Nephron (organoid): ENCODE measurements at regions not wholly inside any gene's neighbourhood (a gene's known extent, or its start where the extent isn't known, plus 50 kb on each side); places are given as distances from the start of the nearest gene placed in this dataset.

Source experiments
- H3K27ac Mint-ChIP-seq, 3 experiments: 2 replicates each; pipeline ENCODE4 v1.8.0; 2020; ENCODE audit warnings: mixed read lengths in 3 of 3, mild to moderate bottlenecking in 2 of 3, moderate library complexity in 1 of 3
- H3K27me3 Mint-ChIP-seq: 2 replicates; pipeline ENCODE4 v1.8.0; 2021; ENCODE audit warnings: low read depth, mild to moderate bottlenecking, moderate library complexity, mixed read lengths
- H3K36me3 Mint-ChIP-seq: 2 replicates; pipeline ENCODE4 v1.8.0; 2020; ENCODE audit warnings: low read depth, mixed read lengths
- H3K4me1 Mint-ChIP-seq: 2 replicates; pipeline ENCODE4 v1.8.0; 2020; ENCODE audit warnings: mixed read lengths
- H3K4me3 Mint-ChIP-seq, 3 experiments: 2 replicates each; pipeline ENCODE4 v1.8.0; 2020; ENCODE audit warnings: mild to moderate bottlenecking in 3 of 3, mixed read lengths in 3 of 3, moderate library complexity in 2 of 3
- H3K9me3 Mint-ChIP-seq: 2 replicates; pipeline ENCODE4 v1.8.0; 2020; ENCODE audit warnings: mixed read lengths
- CTCF ChIP-seq, 3 experiments: fragments of 200-600 bp; sonication (generic); IDR thresholded peaks; one replicate each; pipeline ENCODE4 v1.5.0; 2021; ENCODE audit warnings: antibody characterized with exemption in 3 of 3; ENCODE audit not compliant: unreplicated experiment in 3 of 3

GRCh38 chr10:57300718-57301117 lies 939.7 kb upstream of the ZWINT start:
- no peaks in the 10 kb centered on the region for H3K9me3 Mint-ChIP-seq
- no peak overlapping the region for H3K27ac Mint-ChIP-seq
- H3K4me1 Mint-ChIP-seq, result no peaks in the 10 kb centered on the region
- no peak overlapping the region for H3K4me3 Mint-ChIP-seq
- no peaks in the 10 kb centered on the region for H3K36me3 Mint-ChIP-seq
- no peak for TF ChIP-seq CTCF (IDR thresholded peaks at IDR 0.05; ENCODE audit: unreplicated experiment in 3 of 3)
- no peaks in the 10 kb centered on the region for H3K27me3 Mint-ChIP-seq

GRCh38 chr10:57294698-57295097 lies 933.6 kb upstream of the ZWINT start:
- H3K27me3 Mint-ChIP-seq, result no peaks in the 10 kb centered on the region
- no peaks in the 10 kb centered on the region for H3K36me3 Mint-ChIP-seq
- H3K4me3 Mint-ChIP-seq, result no peak overlapping the region
- H3K9me3 Mint-ChIP-seq, result no peaks in the 10 kb centered on the region
- H3K4me1 Mint-ChIP-seq, result no peaks in the 10 kb centered on the region
- TF ChIP-seq CTCF (IDR thresholded peaks at IDR 0.05; ENCODE audit: unreplicated experiment in 3 of 3), result no peak
- H3K27ac Mint-ChIP-seq, result no peak overlapping the region

- no peaks in the 10 kb centered on the region for H3K36me3 Mint-ChIP-seq
- H3K4me1 Mint-ChIP-seq, result no peaks in the 10 kb centered on the region
- no peak overlapping the region for H3K4me3 Mint-ChIP-seq
- no peaks in the 10 kb centered on the region for H3K27me3 Mint-ChIP-seq
- no peak overlapping the region for H3K27ac Mint-ChIP-seq
- no peaks in the 10 kb centered on the region for H3K9me3 Mint-ChIP-seq
- no peak for TF ChIP-seq CTCF (IDR thresholded peaks at IDR 0.05; ENCODE audit: unreplicated experiment in 3 of 3)
These were observed 927.7 kb upstream of the ZWINT start for GRCh38 chr10:57288754-57289153.

GRCh38 chr10:57262892-57263291 lies 901.8 kb upstream of the ZWINT start:
- Mint-ChIP-seq H3K27me3 (no peaks in the 10 kb centered on the region), H3K27ac (no peak overlapping the region), H3K4me3 (no peak overlapping the region), H3K9me3 (no peaks in the 10 kb centered on the region), H3K4me1 (no peaks in the 10 kb centered on the region), H3K36me3 (no peaks in the 10 kb centered on the region)
- no peak for TF ChIP-seq CTCF (IDR thresholded peaks at IDR 0.05; ENCODE audit: unreplicated experiment in 3 of 3)

- H3K4me1 Mint-ChIP-seq, result no peaks in the 10 kb centered on the region
- no peaks in the 10 kb centered on the region for H3K27me3 Mint-ChIP-seq
- H3K9me3 Mint-ChIP-seq, result no peaks in the 10 kb centered on the region
- H3K27ac Mint-ChIP-seq, result no peak overlapping the region
- no peaks in the 10 kb centered on the region for H3K36me3 Mint-ChIP-seq
- TF ChIP-seq CTCF (IDR thresholded peaks at IDR 0.05; ENCODE audit: unreplicated experiment in 3 of 3), result no peak
- no peak overlapping the region for H3K4me3 Mint-ChIP-seq
These were observed 899.1 kb upstream of the ZWINT start for GRCh38 chr10:57260175-57260574.

- H3K9me3 Mint-ChIP-seq, result no peaks in the 10 kb centered on the region
- no peaks in the 10 kb centered on the region for H3K4me1 Mint-ChIP-seq
- H3K27ac Mint-ChIP-seq, result no peak overlapping the region
- no peaks in the 10 kb centered on the region for H3K27me3 Mint-ChIP-seq
- no peaks in the 10 kb centered on the region for H3K36me3 Mint-ChIP-seq
- no peak overlapping the region for H3K4me3 Mint-ChIP-seq
- no peak for TF ChIP-seq CTCF (IDR thresholded peaks at IDR 0.05; ENCODE audit: unreplicated experiment in 3 of 3)
These were observed 888.7 kb upstream of the ZWINT start for GRCh38 chr10:57249615-57250281.
